GM23248 (cell line): ENCODE measurements at regions not wholly inside any gene's neighbourhood (a gene's known extent, or its start where the extent isn't known, plus 50 kb on each side); places are given as distances from the start of the nearest gene placed in this dataset.

Experiments used
- DNase-seq: peaks from one replicate; pipeline ENCODE4 v3.0.0-alpha.2; 2015
- H2AFZ ChIP-seq: fragments of 200-600 bp; sonication (generic); 2 replicates; pipeline ENCODE4 v1.6.1; 2016; ENCODE audit warnings: antibody characterized with exemption
- H3F3A ChIP-seq: fragments of 200-600 bp; sonication (generic); 2 replicates; pipeline ENCODE4 v1.6.1; 2016; ENCODE audit warnings: mild to moderate bottlenecking, antibody characterized with exemption, mixed run types; ENCODE audit not compliant: insufficient read depth
- H3K27ac ChIP-seq: fragments of 200-600 bp; sonication (generic); 2 replicates; pipeline ENCODE4 v1.5.1; 2016; ENCODE audit warnings: mild to moderate bottlenecking
- H3K27me3 ChIP-seq: fragments of 200-600 bp; sonication (generic); replicated peaks from 2 replicates; pipeline ENCODE4 v1.6.1; 2016; ENCODE audit warnings: mild to moderate bottlenecking; ENCODE audit not compliant: insufficient read depth
- H3K36me3 ChIP-seq: fragments of 200-600 bp; sonication (generic); 2 replicates; pipeline ENCODE4 v1.6.1; 2016; ENCODE audit warnings: low read depth, mild to moderate bottlenecking
- H3K4me1 ChIP-seq: fragments of 200-600 bp; sonication (generic); 2 replicates; pipeline ENCODE4 v1.6.1; 2016; ENCODE audit warnings: mild to moderate bottlenecking; ENCODE audit not compliant: insufficient read depth
- H3K4me2 ChIP-seq: fragments of 200-600 bp; sonication (generic); one replicate; pipeline ENCODE4 v1.6.1; 2016; ENCODE audit warnings: mild to moderate bottlenecking; ENCODE audit not compliant: unreplicated experiment
- H3K4me3 ChIP-seq: fragments of 200-600 bp; sonication (generic); 2 replicates; pipeline ENCODE4 v1.5.1; 2016; ENCODE audit warnings: mild to moderate bottlenecking
- H3K79me2 ChIP-seq: fragments of 200-600 bp; sonication (generic); 2 replicates; pipeline ENCODE4 v1.6.1; 2016; ENCODE audit warnings: mild to moderate bottlenecking; ENCODE audit not compliant: insufficient read depth
- H3K9ac ChIP-seq: fragments of 200-600 bp; sonication (generic); 2 replicates; pipeline ENCODE4 v1.6.1; 2016; ENCODE audit warnings: mild to moderate bottlenecking
- H3K9me2 ChIP-seq: fragments of 200-600 bp; sonication (generic); 2 replicates; pipeline ENCODE4 v1.6.1; 2016; ENCODE audit warnings: mixed run types, mild to moderate bottlenecking, moderate library complexity; ENCODE audit not compliant: insufficient read depth
- H3K9me3 ChIP-seq: fragments of 200-600 bp; sonication (generic); one replicate; pipeline ENCODE4 v1.6.1; 2017; ENCODE audit warnings: low read depth
- H4K20me1 ChIP-seq: fragments of 200-600 bp; sonication (generic); 2 replicates; pipeline ENCODE4 v1.6.0; 2016; ENCODE audit not compliant: insufficient read depth
- EZH2 ChIP-seq: fragments of 200-600 bp; sonication (generic); IDR thresholded peaks from 2 replicates; pipeline ENCODE4 v1.6.1; 2018; ENCODE audit warnings: antibody characterized with exemption, mild to moderate bottlenecking; ENCODE audit not compliant: insufficient read depth, poor library complexity, severe bottlenecking
- EZH2phosphoT487 ChIP-seq: fragments of 200-600 bp; sonication (generic); IDR thresholded peaks from 2 replicates; pipeline ENCODE4 v1.6.1; 2018; ENCODE audit warnings: antibody characterized with exemption, moderate library complexity, mild to moderate bottlenecking, low read depth; ENCODE audit not compliant: insufficient read depth
- WGBS, 2 experiments: methylation state at CpG; one replicate each; pipeline ENCODE4 v1.1.6; 2015 to 2017; ENCODE audit warnings: low lambda C conversion rate in 2 of 2, low coverage in 1 of 2; ENCODE audit errors: missing lambda C conversion rate in 2 of 2; 5-methylcytosine and 5-hydroxymethylcytosine counted together
- in situ Hi-C: fragments of 300-500 bp; cut with MboI; formaldehyde crosslinking; loops from 2 replicates; pipeline ENCODE4 v1.15.0; 2020

GRCh38 chr4:44038811-44039210 lies 409.8 kb downstream of the KCTD8 start:
- Histone ChIP-seq H3K27me3 (no peaks in the 10 kb centered on the region), H3K79me2 (no peaks in the 10 kb centered on the region), H3K9ac (no peak overlapping the region), H3K4me3 (no peak overlapping the region), H3F3A (no peaks in the 10 kb centered on the region), H3K9me3 (no peaks in the 10 kb centered on the region), H3K9me2 (no peaks in the 10 kb centered on the region), H4K20me1 (no peaks in the 10 kb centered on the region), H3K27ac (no peak overlapping the region), H3K4me2 (no peak overlapping the region), H3K36me3 (no peaks in the 10 kb centered on the region), H3K4me1 (no peaks in the 10 kb centered on the region), H2AFZ (no peak overlapping the region)
- TF ChIP-seq EZH2phosphoT487 (no peak), EZH2 (no peak)
- WGBS, 2 experiments: 28 to 30% methylated on average over 2 of the region's 2 CpGs
- in situ Hi-C loops: no loop called here
- no peak for DNase-seq

- no peak overlapping the region for H3K9ac ChIP-seq
- no peaks in the 10 kb centered on the region for H3K4me1 ChIP-seq
- no peaks in the 10 kb centered on the region for H3K36me3 ChIP-seq
- H2AFZ ChIP-seq: no peak overlapping the region
- H3K9me2 ChIP-seq: no peaks in the 10 kb centered on the region
- in situ Hi-C loops: no loop called here
- H3K79me2 ChIP-seq: no peaks in the 10 kb centered on the region
- no peak overlapping the region for H3K27ac ChIP-seq
- H3K9me3 ChIP-seq: no peaks in the 10 kb centered on the region
- H3K4me2 ChIP-seq: no peak overlapping the region
- no peak overlapping the region for H3K4me3 ChIP-seq
- no peak for TF ChIP-seq EZH2
- no peak for TF ChIP-seq EZH2phosphoT487
- no peaks in the 10 kb centered on the region for H3K27me3 ChIP-seq
- no peak for DNase-seq
- H3F3A ChIP-seq: no peaks in the 10 kb centered on the region
- 14 to 18% methylated on average over 4 of the region's 4 CpGs for WGBS, 2 experiments
- no peaks in the 10 kb centered on the region for H4K20me1 ChIP-seq
These were observed 402.1 kb downstream of the KCTD8 start for GRCh38 chr4:44046491-44046890.

- Histone ChIP-seq H2AFZ (no peak overlapping the region), H4K20me1 (no peaks in the 10 kb centered on the region), H3K4me2 (no peak overlapping the region), H3K36me3 (no peaks in the 10 kb centered on the region), H3K9me3 (no peaks in the 10 kb centered on the region), H3K4me1 (no peaks in the 10 kb centered on the region), H3F3A (no peaks in the 10 kb centered on the region), H3K9me2 (no peaks in the 10 kb centered on the region), H3K27me3 (no peaks in the 10 kb centered on the region), H3K9ac (no peak overlapping the region), H3K4me3 (no peak overlapping the region), H3K79me2 (no peaks in the 10 kb centered on the region), H3K27ac (no peak overlapping the region)
- TF ChIP-seq EZH2: no peak
- no peak for TF ChIP-seq EZH2phosphoT487
- 2 to 3% methylated on average over 6 of the region's 6 CpGs for WGBS, 2 experiments
- no peak for DNase-seq
- in situ Hi-C loops: no loop called here
These were observed 391.9 kb downstream of the KCTD8 start for GRCh38 chr4:44056721-44057151.

- Histone ChIP-seq H3K9me3 (no peaks in the 10 kb centered on the region), H2AFZ (no peak overlapping the region), H3K36me3 (no peaks in the 10 kb centered on the region), H3K4me2 (no peak overlapping the region), H3K4me1 (no peaks in the 10 kb centered on the region), H3K79me2 (no peaks in the 10 kb centered on the region), H3K4me3 (no peak overlapping the region), H3K9ac (no peak overlapping the region), H3K27ac (no peak overlapping the region), H3F3A (no peaks in the 10 kb centered on the region), H3K9me2 (no peaks in the 10 kb centered on the region), H3K27me3 (no peaks in the 10 kb centered on the region), H4K20me1 (no peaks in the 10 kb centered on the region)
- 8 to 21% methylated on average over 6 of the region's 6 CpGs for WGBS, 2 experiments
- in situ Hi-C loops: no loop called here
- no peak for DNase-seq
- no peak for TF ChIP-seq EZH2phosphoT487
- TF ChIP-seq EZH2: no peak
These were observed 377.8 kb downstream of the KCTD8 start for GRCh38 chr4:44070843-44071242.
